ENCODE measurements at regions not wholly inside any gene's neighbourhood (a gene's known extent, or its start where the extent isn't known, plus 50 kb on each side); places are given as distances from the start of the nearest gene placed in this dataset.

- no peak for ATAC-seq
- Histone ChIP-seq H3K27me3 (no peaks in the 10 kb centered on the region), H3K4me3 (no peak overlapping the region), H3K9me3 (no peaks in the 10 kb centered on the region), H3K27ac (no peak overlapping the region), H3K36me3 (no peaks in the 10 kb centered on the region), H3K4me1 (no peaks in the 10 kb centered on the region)
- no peak for DNase-seq
- TF ChIP-seq POLR2A (IDR thresholded peaks at IDR 0.05) (no peak), CTCF (IDR thresholded peaks at IDR 0.05) (no peak)
- intact Hi-C loops (cut with DNase I), result no loop called here
Observed at GRCh38 chr16:7216719-7217118, 115.9 kb upstream of the RBFOX1 start.

- Histone ChIP-seq H3K27ac (no peak overlapping the region), H3K4me1 (no peaks in the 10 kb centered on the region), H3K27me3 (no peaks in the 10 kb centered on the region), H3K4me3 (no peak overlapping the region), H3K36me3 (no peaks in the 10 kb centered on the region), H3K9me3 (no peaks in the 10 kb centered on the region)
- intact Hi-C loops (cut with DNase I), result no loop called here
- ATAC-seq, result no peak
- 49 to 69% (median 65%) methylated on average over 9 of the region's 9 CpGs for WGBS, 4 donors
- no peak for DNase-seq
- no peak for TF ChIP-seq POLR2A (IDR thresholded peaks at IDR 0.05)
- no peak for TF ChIP-seq CTCF (IDR thresholded peaks at IDR 0.05)
Observed at GRCh38 chr16:7211781-7212180, 120.9 kb upstream of the RBFOX1 start.

GRCh38 chr16:7209598-7209997, 123.0 kb upstream of the RBFOX1 start:
- 81 to 84% (median 83%) methylated on average over 3 of the region's 3 CpGs for WGBS, 4 donors

GRCh38 chr16:7206469-7206868, 126.2 kb upstream of the RBFOX1 start:
- Histone ChIP-seq H3K4me1 (no peaks in the 10 kb centered on the region), H3K9me3 (no peaks in the 10 kb centered on the region), H3K36me3 (no peaks in the 10 kb centered on the region), H3K4me3 (no peak overlapping the region), H3K27me3 (no peaks in the 10 kb centered on the region), H3K27ac (no peak overlapping the region)
- ATAC-seq (no peak), DNase-seq (no peak)
- WGBS, 4 donors, result 10 to 30% (median 23%) methylated on average over 4 of the region's 4 CpGs
- TF ChIP-seq CTCF (IDR thresholded peaks at IDR 0.05) (no peak), POLR2A (IDR thresholded peaks at IDR 0.05) (no peak)
- intact Hi-C loops (cut with DNase I), result loop anchor here in 1 of 10 donors (10.0 kb wide), 1 partner anchor 62 kb away; no protein-coding TSS in a partner anchor

More at GRCh38 chr16:7209598-7209997, 123.0 kb upstream of the RBFOX1 start:
- no peaks in the 10 kb centered on the region for H3K27me3 ChIP-seq
- intact Hi-C loops (cut with DNase I), result loop anchor here in 1 of 10 donors (10.0 kb wide), 1 partner anchor 65 kb away; no protein-coding TSS in a partner anchor
- H3K4me1 ChIP-seq, result no peaks in the 10 kb centered on the region
- ATAC-seq, result no peak
- no peaks in the 10 kb centered on the region for H3K36me3 ChIP-seq
- H3K27ac ChIP-seq, result no peak overlapping the region
- H3K9me3 ChIP-seq, result no peaks in the 10 kb centered on the region
- H3K4me3 ChIP-seq, result no peak overlapping the region
- TF ChIP-seq POLR2A (IDR thresholded peaks at IDR 0.05) (no peak), CTCF (IDR thresholded peaks at IDR 0.05) (no peak)
- no peak for DNase-seq

All from heart left ventricle (tissue), 16 donors.